ENCODE measurements at regions not wholly inside any gene's neighbourhood (a gene's known extent, or its start where the extent isn't known, plus 50 kb on each side); places are given as distances from the start of the nearest gene placed in this dataset.

DNA sequence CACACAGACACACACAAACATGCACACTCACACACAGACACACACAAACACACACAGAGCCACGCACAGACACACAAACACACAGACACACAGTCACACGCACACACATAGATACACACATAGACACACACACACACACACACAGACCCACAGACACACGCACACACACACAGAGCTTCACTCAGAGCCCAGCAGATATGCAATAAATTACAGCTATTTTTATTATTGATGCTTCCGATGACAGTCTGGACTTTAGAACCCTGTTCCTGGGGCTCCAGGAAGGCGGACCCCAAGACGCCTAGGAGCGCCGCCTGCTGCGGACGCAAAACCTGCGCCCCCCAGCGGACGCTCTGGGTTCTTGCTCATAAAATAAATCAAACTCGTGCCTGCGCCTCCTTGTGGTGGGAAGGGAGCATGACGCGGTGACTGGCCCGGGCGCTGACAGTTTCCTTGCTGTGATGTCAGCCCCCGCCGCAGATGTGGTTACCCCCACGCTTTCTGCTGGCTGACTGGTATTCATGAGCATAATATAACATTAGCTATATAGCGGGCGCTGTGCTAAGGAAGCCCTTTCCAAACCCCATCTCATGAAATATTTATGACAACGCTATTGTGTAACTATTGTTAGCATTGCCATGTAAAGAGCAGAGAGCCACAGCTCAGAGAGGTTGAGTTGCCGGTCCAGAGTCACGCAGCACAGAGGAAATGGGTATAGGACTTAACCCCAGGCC is 64.4 kb upstream of the TM9SF2 start:
- no peak overlapping the region for H3K4me2 ChIP-seq
- peak overlapping the region; percentile 0 for H3K4me3 Mint-ChIP-seq
- no peak overlapping the region for H3K27ac Mint-ChIP-seq
- DNase-seq (ENCODE audit: low spot score) = peak; percentile 91
- H3K36me3 Mint-ChIP-seq = no peaks in the 10 kb centered on the region
- peaks cover 7% of the 10 kb centered on the region for H3K4me1 ChIP-seq
- no peaks in the 10 kb centered on the region for H3K9me3 ChIP-seq (ENCODE audit: low read depth)
- H3K27me3 Mint-ChIP-seq (ENCODE audit: insufficient read depth, low read depth) = peaks cover 6% of the 10 kb centered on the region
- no peak overlapping the region for H3K27ac ChIP-seq
- no peaks in the 10 kb centered on the region for H3K36me3 ChIP-seq
- no peak overlapping the region for H2AFZ ChIP-seq (replicated peaks)
- TF ChIP-seq EZH2 (IDR thresholded peaks at IDR 0.05) (no peak), EZH2phosphoT487 (IDR thresholded peaks at IDR 0.05) (no peak), CTCF (IDR thresholded peaks at IDR 0.05) (peak; percentile 100)
- no peaks in the 10 kb centered on the region for H3K27me3 ChIP-seq
- H4K20me1 ChIP-seq (ENCODE audit: low read depth) = no peaks in the 10 kb centered on the region
- H3K79me2 ChIP-seq (ENCODE audit: low read depth) = no peaks in the 10 kb centered on the region
- peaks cover 13% of the 10 kb centered on the region for H3K4me1 Mint-ChIP-seq
- no peak overlapping the region for H3K9ac ChIP-seq
- no peak overlapping the region for H3K4me3 ChIP-seq
- H3F3A ChIP-seq (ENCODE audit: low read depth) = peaks cover 2% of the 10 kb centered on the region
- no peaks in the 10 kb centered on the region for H3K9me3 Mint-ChIP-seq

DNA sequence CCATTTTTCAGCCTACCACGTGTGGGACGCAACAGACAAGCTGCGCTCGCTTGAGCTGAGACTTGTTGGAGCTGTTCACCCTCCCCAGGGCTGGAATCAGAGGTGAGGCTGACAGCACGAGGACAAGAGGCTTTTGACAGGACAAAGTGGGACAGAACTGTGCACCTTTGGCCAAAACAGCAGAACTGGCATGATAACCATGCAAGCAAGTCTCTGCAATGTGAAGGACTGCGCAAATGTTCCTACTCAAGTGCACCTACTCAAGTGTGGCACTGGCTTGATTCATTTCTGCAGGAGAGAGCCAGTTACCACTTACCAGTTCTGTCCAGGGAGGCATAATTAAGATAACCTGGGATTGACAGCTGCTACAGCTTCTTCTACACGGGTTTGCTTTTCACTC is 62.2 kb upstream of the TM9SF2 start:
- Histone ChIP-seq H3K27me3 (no peaks in the 10 kb centered on the region), H3K4me2 (no peak overlapping the region), H3K9me3 (ENCODE audit: low read depth) (no peaks in the 10 kb centered on the region), H3K9ac (no peak overlapping the region), H3K27ac (no peak overlapping the region), H3K79me2 (ENCODE audit: low read depth) (no peaks in the 10 kb centered on the region), H3K4me1 (no peaks in the 10 kb centered on the region), H3K36me3 (no peaks in the 10 kb centered on the region), H3K4me3 (no peak overlapping the region), H4K20me1 (ENCODE audit: low read depth) (no peaks in the 10 kb centered on the region), H3F3A (ENCODE audit: low read depth) (peaks cover 11% of the 10 kb centered on the region), H2AFZ (replicated peaks) (no peak overlapping the region)
- no peaks in the 10 kb centered on the region for H3K36me3 Mint-ChIP-seq
- TF ChIP-seq CTCF (IDR thresholded peaks at IDR 0.05) (no peak), EZH2phosphoT487 (IDR thresholded peaks at IDR 0.05) (no peak), EZH2 (IDR thresholded peaks at IDR 0.05) (no peak)
- no peak for DNase-seq (ENCODE audit: low spot score)
- H3K27ac Mint-ChIP-seq = no peak overlapping the region
- peaks cover 5% of the 10 kb centered on the region for H3K27me3 Mint-ChIP-seq (ENCODE audit: insufficient read depth, low read depth)
- no peak overlapping the region for H3K4me3 Mint-ChIP-seq
- H3K9me3 Mint-ChIP-seq = peaks cover 4% of the 10 kb centered on the region
- peaks cover 4% of the 10 kb centered on the region for H3K4me1 Mint-ChIP-seq

DNA sequence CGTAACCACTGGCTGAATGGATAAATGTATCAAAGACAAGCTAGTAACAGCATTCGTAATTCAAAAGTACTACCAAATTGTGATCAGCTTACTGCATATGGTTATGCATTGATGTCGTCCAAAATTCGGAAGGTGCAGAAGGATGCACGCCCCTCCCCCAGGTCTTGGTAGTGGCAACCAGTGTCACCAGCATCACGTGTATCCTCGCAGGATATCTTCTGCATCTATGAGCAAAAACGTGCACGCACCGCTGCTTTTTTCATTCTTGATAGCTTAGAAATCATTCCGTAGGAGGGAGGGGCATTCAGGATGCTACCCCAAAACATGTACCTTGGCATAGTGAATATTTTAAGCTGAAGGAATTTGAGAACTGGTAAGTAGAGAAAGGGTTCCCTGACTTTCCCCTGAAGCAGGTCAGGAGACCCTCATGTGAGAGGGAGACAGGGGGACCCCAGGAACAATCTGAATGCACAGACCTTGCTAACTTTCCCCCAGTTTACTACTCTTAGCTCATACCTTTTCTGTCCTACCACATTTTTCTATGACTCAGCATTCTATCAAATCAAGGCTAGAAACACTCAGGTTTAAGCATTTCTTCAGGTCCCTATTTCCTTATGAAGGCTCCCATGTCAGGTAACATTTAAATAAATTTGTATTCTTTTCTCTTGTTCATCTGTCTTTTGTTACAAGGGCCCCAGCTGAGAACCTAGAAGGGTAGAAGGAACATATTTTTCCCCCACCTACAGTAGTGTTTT is 61.2 kb upstream of the TM9SF2 start:
- no peak overlapping the region for H3K27ac Mint-ChIP-seq
- no peak for DNase-seq (ENCODE audit: low spot score)
- no peak overlapping the region for H2AFZ ChIP-seq (replicated peaks)
- peaks cover 5% of the 10 kb centered on the region for H3K27me3 Mint-ChIP-seq (ENCODE audit: insufficient read depth, low read depth)
- no peak overlapping the region for H3K4me3 ChIP-seq
- peaks cover 5% of the 10 kb centered on the region for H3K9me3 Mint-ChIP-seq
- H3K4me2 ChIP-seq = no peak overlapping the region
- no peak for TF ChIP-seq EZH2 (IDR thresholded peaks at IDR 0.05)
- TF ChIP-seq CTCF (IDR thresholded peaks at IDR 0.05) = no peak
- no peak for TF ChIP-seq EZH2phosphoT487 (IDR thresholded peaks at IDR 0.05)
- H3K36me3 ChIP-seq = no peaks in the 10 kb centered on the region
- H4K20me1 ChIP-seq (ENCODE audit: low read depth) = no peaks in the 10 kb centered on the region
- no peaks in the 10 kb centered on the region for H3K9me3 ChIP-seq (ENCODE audit: low read depth)
- H3K9ac ChIP-seq = no peak overlapping the region
- no peaks in the 10 kb centered on the region for H3K27me3 ChIP-seq
- peaks cover 6% of the 10 kb centered on the region for H3K4me1 Mint-ChIP-seq
- H3F3A ChIP-seq (ENCODE audit: low read depth) = peaks cover 13% of the 10 kb centered on the region
- H3K4me3 Mint-ChIP-seq = no peak overlapping the region
- no peaks in the 10 kb centered on the region for H3K4me1 ChIP-seq
- H3K79me2 ChIP-seq (ENCODE audit: low read depth) = no peaks in the 10 kb centered on the region
- H3K36me3 Mint-ChIP-seq = no peaks in the 10 kb centered on the region
- H3K27ac ChIP-seq = no peak overlapping the region

Data from neural progenitor cell (in vitro differentiated cells).